ENCODE measurements at regions not wholly inside any gene's neighbourhood (a gene's known extent, or its start where the extent isn't known, plus 50 kb on each side); places are given as distances from the start of the nearest gene placed in this dataset.
"Not testable (repeated sequence)": the region's sequence is repeated elsewhere in the genome, so short reads cannot be mapped to it uniquely, and the experiment has no call there.

DNA sequence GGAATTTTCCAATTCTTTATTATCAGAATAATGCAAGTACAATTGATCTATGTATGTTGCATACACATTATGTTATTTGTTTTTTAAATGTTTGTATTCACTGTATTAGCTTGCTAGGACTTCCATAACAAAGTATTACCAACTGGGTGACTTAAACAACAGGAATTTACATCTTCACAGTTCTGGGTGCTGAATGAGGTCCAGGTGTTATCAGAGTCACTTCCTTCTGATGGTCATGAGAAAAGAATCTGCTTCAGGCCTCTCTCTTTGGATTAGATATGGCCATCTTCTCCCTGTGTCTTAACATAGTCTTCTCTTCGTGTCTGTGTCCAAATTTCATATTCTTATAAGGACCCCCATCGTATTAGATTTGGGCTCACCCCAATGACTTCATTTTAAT is 229.1 kb upstream of the TRPC7 start:
- DNase-seq (ENCODE audit: low read depth, low spot score): no peak
- TF ChIP-seq, protein P1, sequence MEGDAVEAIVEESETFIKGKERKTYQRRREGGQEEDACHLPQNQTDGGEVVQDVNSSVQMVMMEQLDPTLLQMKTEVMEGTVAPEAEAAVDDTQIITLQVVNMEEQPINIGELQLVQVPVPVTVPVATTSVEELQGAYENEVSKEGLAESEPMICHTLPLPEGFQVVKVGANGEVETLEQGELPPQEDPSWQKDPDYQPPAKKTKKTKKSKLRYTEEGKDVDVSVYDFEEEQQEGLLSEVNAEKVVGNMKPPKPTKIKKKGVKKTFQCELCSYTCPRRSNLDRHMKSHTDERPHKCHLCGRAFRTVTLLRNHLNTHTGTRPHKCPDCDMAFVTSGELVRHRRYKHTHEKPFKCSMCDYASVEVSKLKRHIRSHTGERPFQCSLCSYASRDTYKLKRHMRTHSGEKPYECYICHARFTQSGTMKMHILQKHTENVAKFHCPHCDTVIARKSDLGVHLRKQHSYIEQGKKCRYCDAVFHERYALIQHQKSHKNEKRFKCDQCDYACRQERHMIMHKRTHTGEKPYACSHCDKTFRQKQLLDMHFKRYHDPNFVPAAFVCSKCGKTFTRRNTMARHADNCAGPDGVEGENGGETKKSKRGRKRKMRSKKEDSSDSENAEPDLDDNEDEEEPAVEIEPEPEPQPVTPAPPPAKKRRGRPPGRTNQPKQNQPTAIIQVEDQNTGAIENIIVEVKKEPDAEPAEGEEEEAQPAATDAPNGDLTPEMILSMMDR (IDR thresholded peaks at IDR 0.05; ENCODE audit: low read depth, low read length): no peak
- ChIA-PET POLR2A (no interaction called here), CTCF (no interaction called here)
- no peak overlapping the region for H3K27ac ChIP-seq (ENCODE audit: low read depth, low read length)
- no peak overlapping the region for H3K4me3 ChIP-seq (ENCODE audit: low read depth, low read length)
- H3K27me3 ChIP-seq (ENCODE audit: control insufficient read depth, insufficient read depth, low read length): no peaks in the 10 kb centered on the region
- no peaks in the 10 kb centered on the region for H3K9me3 ChIP-seq (ENCODE audit: control insufficient read depth, insufficient read depth, low read length)

DNA sequence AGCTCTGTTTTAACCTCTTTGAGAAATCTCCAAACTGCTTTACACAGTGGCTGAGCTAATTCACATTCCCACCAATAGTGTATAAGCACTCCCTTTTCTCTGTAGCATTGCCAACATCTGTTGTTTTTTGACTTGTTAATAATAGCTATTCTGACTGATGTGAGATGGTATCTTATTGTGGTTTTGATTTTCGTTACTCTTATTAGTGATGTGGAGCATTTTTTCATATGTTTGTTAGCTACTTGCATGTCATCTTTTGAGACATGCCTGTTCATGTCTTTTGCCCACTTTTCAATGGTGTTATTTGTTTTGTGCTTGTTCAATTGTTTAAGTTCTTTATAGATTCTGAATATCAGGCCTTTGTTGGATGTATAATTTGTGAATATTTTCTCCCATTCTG is 225.2 kb upstream of the TRPC7 start:
- ChIA-PET POLR2A (no interaction called here), CTCF (no interaction called here)

GRCh38 chr5:136586196-136586595 is 220.9 kb upstream of the TRPC7 start:
- TF ChIP-seq, protein P1 (IDR thresholded peaks at IDR 0.05; ENCODE audit: low read depth, low read length): no peak
- ChIA-PET POLR2A (no interaction called here), CTCF (no interaction called here)

More for the DNA sequence above, 225.2 kb upstream of the TRPC7 start:
- no peaks in the 10 kb centered on the region for H3K27me3 ChIP-seq (ENCODE audit: control insufficient read depth, insufficient read depth, low read length)
- no peak overlapping the region for H3K27ac ChIP-seq (ENCODE audit: low read depth, low read length)
- H3K9me3 ChIP-seq (ENCODE audit: control insufficient read depth, insufficient read depth, low read length): no peaks in the 10 kb centered on the region
- H3K4me3 ChIP-seq (ENCODE audit: low read depth, low read length): no peak overlapping the region
- no peak for DNase-seq (ENCODE audit: low read depth, low spot score)
- TF ChIP-seq, protein P1 (IDR thresholded peaks at IDR 0.05; ENCODE audit: low read depth, low read length): no peak

DNA sequence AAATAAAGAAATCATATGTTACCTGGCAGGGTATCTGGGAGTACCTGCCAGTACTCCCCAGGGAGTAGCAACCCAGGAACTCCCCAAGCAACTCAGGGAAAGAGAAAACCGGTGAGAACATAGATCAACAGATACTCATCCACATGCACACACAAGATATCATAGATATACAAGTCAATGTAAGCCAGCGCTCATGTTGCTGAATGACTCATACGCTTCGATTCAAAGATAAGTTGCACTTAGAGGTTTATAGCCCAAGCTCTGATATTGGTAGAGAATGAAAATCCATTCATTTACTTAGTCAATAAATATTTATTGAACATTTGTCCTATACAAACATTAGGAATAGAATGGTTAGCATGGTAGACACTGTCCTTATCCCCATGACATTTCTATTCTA is 219.1 kb upstream of the TRPC7 start:
- TF ChIP-seq, protein P1 (IDR thresholded peaks at IDR 0.05; ENCODE audit: low read depth, low read length): no peak
- no peaks in the 10 kb centered on the region; the same call in 1 of the 2 replicates for H3K9me3 ChIP-seq (ENCODE audit: control insufficient read depth, insufficient read depth, low read length)
- no peaks in the 10 kb centered on the region for H3K27me3 ChIP-seq (ENCODE audit: control insufficient read depth, insufficient read depth, low read length)
- ChIA-PET CTCF (no interaction called here), POLR2A (no interaction called here)
- no peak for DNase-seq (ENCODE audit: low read depth, low spot score)
- no peak overlapping the region for H3K27ac ChIP-seq (ENCODE audit: low read depth, low read length)
- H3K4me3 ChIP-seq (ENCODE audit: low read depth, low read length): no peak overlapping the region

More at GRCh38 chr5:136586196-136586595, 220.9 kb upstream of the TRPC7 start:
- H3K27ac ChIP-seq (ENCODE audit: low read depth, low read length): no peak overlapping the region
- H3K27me3 ChIP-seq (ENCODE audit: control insufficient read depth, insufficient read depth, low read length): no peaks in the 10 kb centered on the region
- no peaks in the 10 kb centered on the region for H3K9me3 ChIP-seq (ENCODE audit: control insufficient read depth, insufficient read depth, low read length)
- H3K4me3 ChIP-seq (ENCODE audit: low read depth, low read length): no peak overlapping the region
- DNase-seq (ENCODE audit: low read depth, low spot score): no peak

DNA sequence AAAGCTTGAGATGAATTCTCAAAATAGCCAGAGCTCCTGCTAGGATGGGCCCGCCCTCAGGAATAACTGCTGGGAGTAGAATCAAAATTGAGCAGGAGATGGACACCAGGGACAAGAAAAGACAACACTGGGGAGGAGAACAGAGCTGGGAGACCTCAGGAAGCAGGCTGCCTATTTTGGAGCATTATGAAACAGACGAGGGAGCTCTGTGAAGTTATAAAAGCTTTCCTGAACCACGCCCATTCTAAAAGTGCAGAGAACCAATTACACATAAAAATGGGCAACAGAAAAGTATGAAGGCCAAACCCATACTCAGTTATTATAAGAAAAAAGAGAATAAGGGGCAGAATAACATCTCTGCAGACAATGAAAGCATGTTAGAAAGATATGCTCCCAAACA is 213.9 kb upstream of the TRPC7 start:
- Histone ChIP-seq H3K27me3 (ENCODE audit: control insufficient read depth, insufficient read depth, low read length) (no peaks in the 10 kb centered on the region), H3K9me3 (ENCODE audit: control insufficient read depth, insufficient read depth, low read length) (peaks cover 2% of the 10 kb centered on the region; the same call in 1 of the 2 replicates), H3K4me3 (ENCODE audit: low read depth, low read length) (no peak overlapping the region), H3K27ac (ENCODE audit: low read depth, low read length) (no peak overlapping the region)
- ChIA-PET POLR2A (no interaction called here), CTCF (no interaction called here)
- TF ChIP-seq, protein P1 (IDR thresholded peaks at IDR 0.05; ENCODE audit: low read depth, low read length): no peak
- no peak for DNase-seq (ENCODE audit: low read depth, low spot score)

- DNase-seq (ENCODE audit: low read depth, low spot score); POLR2A ChIA-PET; CTCF ChIA-PET; H3K27me3 ChIP-seq (ENCODE audit: control insufficient read depth, insufficient read depth, low read length); H3K9me3 ChIP-seq (ENCODE audit: control insufficient read depth, insufficient read depth, low read length); H3K27ac ChIP-seq (ENCODE audit: low read depth, low read length); H3K4me3 ChIP-seq (ENCODE audit: low read depth, low read length): not testable (repeated sequence)
These were observed 204.5 kb upstream of the TRPC7 start for GRCh38 chr5:136569875-136570274.

DNA sequence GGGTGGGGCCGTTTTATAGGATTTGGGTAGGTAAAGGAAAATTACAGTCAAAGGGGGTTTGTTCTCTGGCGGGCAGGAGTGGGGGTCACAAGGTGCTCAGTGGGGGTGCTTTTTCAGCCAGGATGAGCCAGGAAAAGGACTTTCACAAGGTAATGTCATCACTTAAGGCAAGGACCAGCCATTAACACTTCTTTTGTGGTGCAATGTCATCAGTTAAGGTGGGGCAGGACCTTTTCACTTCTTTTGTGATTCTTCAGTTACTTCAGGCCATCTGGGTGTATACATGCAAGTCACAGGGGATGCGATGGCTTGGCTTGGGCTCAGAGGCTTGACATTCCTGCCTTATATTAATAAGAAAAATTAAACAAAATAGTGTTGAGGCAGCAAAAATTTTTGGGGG is 200.1 kb upstream of the TRPC7 start:
- DNase-seq (ENCODE audit: low read depth, low spot score); POLR2A ChIA-PET; H3K27me3 ChIP-seq (ENCODE audit: control insufficient read depth, insufficient read depth, low read length); H3K27ac ChIP-seq (ENCODE audit: low read depth, low read length); H3K9me3 ChIP-seq (ENCODE audit: control insufficient read depth, insufficient read depth, low read length); CTCF ChIA-PET; H3K4me3 ChIP-seq (ENCODE audit: low read depth, low read length): not testable (repeated sequence)

- H3K4me3 ChIP-seq (ENCODE audit: low read depth, low read length); CTCF ChIA-PET; POLR2A ChIA-PET; H3K9me3 ChIP-seq (ENCODE audit: control insufficient read depth, insufficient read depth, low read length); H3K27ac ChIP-seq (ENCODE audit: low read depth, low read length); H3K27me3 ChIP-seq (ENCODE audit: control insufficient read depth, insufficient read depth, low read length); DNase-seq (ENCODE audit: low read depth, low spot score): not testable (repeated sequence)
These were observed 199.7 kb upstream of the TRPC7 start for GRCh38 chr5:136565050-136565449.
